Neural cell (in vitro differentiated cells): ENCODE measurements at regions not wholly inside any gene's neighbourhood (a gene's known extent, or its start where the extent isn't known, plus 50 kb on each side); places are given as distances from the start of the nearest gene placed in this dataset.

Experiments used
- H2AFZ ChIP-seq: fragments of 200-600, 300-800 bp; sonication (generic), shearing (Covaris generic); 2 replicates; pipeline ENCODE4 v1.6.0; 2014; ENCODE audit warnings: low read depth, mild to moderate bottlenecking, antibody characterized with exemption, low read length, moderate library complexity
- H3F3A ChIP-seq: fragments of 200-600 bp; shearing (Covaris generic); 2 replicates; pipeline ENCODE4 v1.6.1; 2016; ENCODE audit warnings: mild to moderate bottlenecking, moderate library complexity, mixed read lengths, antibody characterized with exemption, low read length; ENCODE audit not compliant: insufficient read depth, poor library complexity, severe bottlenecking
- H3K27ac ChIP-seq: fragments of 200-600, 300-800 bp; sonication (generic), shearing (Covaris generic); 2 replicates; pipeline ENCODE4 v1.5.1; 2014; ENCODE audit warnings: mild to moderate bottlenecking, low read length, moderate library complexity
- H3K27me3 ChIP-seq: fragments of 300-800, 200-600 bp; sonication (generic), shearing (Covaris generic); 2 replicates; pipeline ENCODE4 v1.6.0; 2014; ENCODE audit warnings: mild to moderate bottlenecking, low read depth, low read length, moderate library complexity; ENCODE audit not compliant: insufficient read depth
- H3K36me3 ChIP-seq: fragments of 300-800, 200-600 bp; sonication (generic), shearing (Covaris generic); 2 replicates; pipeline ENCODE4 v1.5.1; 2014; ENCODE audit warnings: mild to moderate bottlenecking, antibody characterized with exemption, low read length, moderate library complexity; ENCODE audit not compliant: insufficient read depth
- H3K4me2 ChIP-seq: fragments of 300-800, 200-600 bp; sonication (generic), shearing (Covaris generic); 2 replicates; pipeline ENCODE4 v1.6.0; 2014; ENCODE audit warnings: mild to moderate bottlenecking, low read length
- H3K4me3 ChIP-seq: fragments of 300-800, 200-600 bp; sonication (generic), shearing (Covaris generic); 2 replicates; pipeline ENCODE4 v1.5.1; 2014; ENCODE audit warnings: mild to moderate bottlenecking, low read length, moderate library complexity
- H3K79me2 ChIP-seq: fragments of 200-600 bp; shearing (Covaris generic); replicated peaks from 2 replicates; pipeline ENCODE4 v1.6.0; 2014; ENCODE audit warnings: mild to moderate bottlenecking, low read length, moderate library complexity; ENCODE audit not compliant: insufficient read depth
- H3K9ac ChIP-seq: fragments of 300-800, 200-600 bp; sonication (generic), shearing (Covaris generic); 2 replicates; pipeline ENCODE4 v1.6.1; 2016; ENCODE audit warnings: mild to moderate bottlenecking, low read length, mixed read lengths
- H3K9me2 ChIP-seq: fragments of 200-600 bp; shearing (Covaris generic); 2 replicates; pipeline ENCODE4 v1.6.1; 2016; ENCODE audit warnings: mild to moderate bottlenecking, low read length, mixed read lengths; ENCODE audit not compliant: insufficient read depth
- H3K9me3 ChIP-seq: fragments of 200-600, 300-800 bp; sonication (generic), shearing (Covaris generic); 2 replicates; pipeline ENCODE4 v1.6.1; 2016; ENCODE audit warnings: mild to moderate bottlenecking, mixed run types, low read length, moderate library complexity, mixed read lengths
- H4K20me1 ChIP-seq: fragments of 200-600 bp; shearing (Covaris generic); 2 replicates; pipeline ENCODE4 v1.6.1; 2016; ENCODE audit warnings: mild to moderate bottlenecking, mixed run types; ENCODE audit not compliant: insufficient read depth
- EP300 ChIP-seq: fragments of 450-650 bp; conservative IDR thresholded peaks from 2 replicates; pipeline ENCODE4 v1.6.1; 2014; ENCODE audit warnings: antibody characterized with exemption, mild to moderate bottlenecking, moderate library complexity; ENCODE audit not compliant: poor library complexity, severe bottlenecking
- EZH2 ChIP-seq: fragments of 200-600, 300-800 bp; shearing (Covaris generic), sonication (generic); IDR thresholded peaks from 2 replicates; pipeline ENCODE4 v1.6.1; 2014; ENCODE audit warnings: antibody characterized with exemption, low read length, borderline replicate concordance, mild to moderate bottlenecking; ENCODE audit not compliant: insufficient read depth, poor library complexity, severe bottlenecking
- MXI1 ChIP-seq: fragments of 450-650 bp; conservative IDR thresholded peaks from 2 replicates; pipeline ENCODE4 v1.6.1; 2014; ENCODE audit warnings: antibody characterized with exemption, mild to moderate bottlenecking; ENCODE audit not compliant: poor library complexity, severe bottlenecking
- RAD21 ChIP-seq: fragments of 450-650 bp; conservative IDR thresholded peaks from 2 replicates; pipeline ENCODE4 v1.6.1; 2014; ENCODE audit warnings: antibody characterized with exemption, mild to moderate bottlenecking, moderate library complexity
- SMC3 ChIP-seq: fragments of 450-650 bp; conservative IDR thresholded peaks from 2 replicates; pipeline ENCODE4 v1.6.1; 2014; ENCODE audit warnings: antibody characterized with exemption, mild to moderate bottlenecking, moderate library complexity; ENCODE audit not compliant: poor library complexity
- TAF1 ChIP-seq: IDR thresholded peaks from 2 replicates; pipeline ENCODE4 v1.6.1; 2012; ENCODE audit warnings: low read depth
- TF ChIP-seq, protein P1 (sequence below): IDR thresholded peaks from 2 replicates; pipeline ENCODE4 v1.6.1; 2012; ENCODE audit warnings: borderline replicate concordance
- TF ChIP-seq, protein P2 (sequence below): fragments of 450-650 bp; IDR thresholded peaks from 2 replicates; pipeline ENCODE4 v1.5.1; 2014; ENCODE audit warnings: antibody characterized with exemption, mild to moderate bottlenecking, moderate library complexity; ENCODE audit not compliant: poor library complexity, severe bottlenecking

DNA sequence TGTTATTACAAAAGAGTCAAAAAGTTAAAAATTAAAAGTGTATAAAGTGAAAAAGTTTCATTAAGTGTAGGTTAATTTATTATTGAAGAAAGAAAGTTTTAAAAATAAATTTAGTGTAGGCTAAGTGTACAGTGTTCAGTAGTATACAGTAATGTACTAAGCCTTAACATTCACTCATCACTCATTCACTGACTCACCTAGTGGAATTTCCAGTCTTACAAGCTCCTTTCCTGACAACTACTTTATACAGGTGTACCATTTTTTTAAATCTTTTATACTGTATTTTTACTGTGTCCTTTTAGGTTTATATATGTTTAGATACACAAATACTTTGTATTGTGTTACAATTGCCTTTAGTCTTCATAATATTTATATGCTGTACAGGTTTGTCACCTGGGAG is 530.2 kb upstream of the FAM174A start:
- Histone ChIP-seq H3K27ac (no peak overlapping the region), H3K9ac (no peak overlapping the region), H3K79me2 (no peaks in the 10 kb centered on the region), H3K4me2 (no peak overlapping the region), H4K20me1 (no peaks in the 10 kb centered on the region), H3K36me3 (no peaks in the 10 kb centered on the region), H3K9me3 (no peaks in the 10 kb centered on the region), H2AFZ (no peak overlapping the region), H3K27me3 (no peaks in the 10 kb centered on the region), H3K9me2 (no peaks in the 10 kb centered on the region), H3F3A (no peaks in the 10 kb centered on the region), H3K4me3 (no peak overlapping the region)
- no peak for TF ChIP-seq EP300
- TF ChIP-seq, protein P1, sequence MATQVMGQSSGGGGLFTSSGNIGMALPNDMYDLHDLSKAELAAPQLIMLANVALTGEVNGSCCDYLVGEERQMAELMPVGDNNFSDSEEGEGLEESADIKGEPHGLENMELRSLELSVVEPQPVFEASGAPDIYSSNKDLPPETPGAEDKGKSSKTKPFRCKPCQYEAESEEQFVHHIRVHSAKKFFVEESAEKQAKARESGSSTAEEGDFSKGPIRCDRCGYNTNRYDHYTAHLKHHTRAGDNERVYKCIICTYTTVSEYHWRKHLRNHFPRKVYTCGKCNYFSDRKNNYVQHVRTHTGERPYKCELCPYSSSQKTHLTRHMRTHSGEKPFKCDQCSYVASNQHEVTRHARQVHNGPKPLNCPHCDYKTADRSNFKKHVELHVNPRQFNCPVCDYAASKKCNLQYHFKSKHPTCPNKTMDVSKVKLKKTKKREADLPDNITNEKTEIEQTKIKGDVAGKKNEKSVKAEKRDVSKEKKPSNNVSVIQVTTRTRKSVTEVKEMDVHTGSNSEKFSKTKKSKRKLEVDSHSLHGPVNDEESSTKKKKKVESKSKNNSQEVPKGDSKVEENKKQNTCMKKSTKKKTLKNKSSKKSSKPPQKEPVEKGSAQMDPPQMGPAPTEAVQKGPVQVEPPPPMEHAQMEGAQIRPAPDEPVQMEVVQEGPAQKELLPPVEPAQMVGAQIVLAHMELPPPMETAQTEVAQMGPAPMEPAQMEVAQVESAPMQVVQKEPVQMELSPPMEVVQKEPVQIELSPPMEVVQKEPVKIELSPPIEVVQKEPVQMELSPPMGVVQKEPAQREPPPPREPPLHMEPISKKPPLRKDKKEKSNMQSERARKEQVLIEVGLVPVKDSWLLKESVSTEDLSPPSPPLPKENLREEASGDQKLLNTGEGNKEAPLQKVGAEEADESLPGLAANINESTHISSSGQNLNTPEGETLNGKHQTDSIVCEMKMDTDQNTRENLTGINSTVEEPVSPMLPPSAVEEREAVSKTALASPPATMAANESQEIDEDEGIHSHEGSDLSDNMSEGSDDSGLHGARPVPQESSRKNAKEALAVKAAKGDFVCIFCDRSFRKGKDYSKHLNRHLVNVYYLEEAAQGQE = no peak
- no peak for TF ChIP-seq EZH2

DNA sequence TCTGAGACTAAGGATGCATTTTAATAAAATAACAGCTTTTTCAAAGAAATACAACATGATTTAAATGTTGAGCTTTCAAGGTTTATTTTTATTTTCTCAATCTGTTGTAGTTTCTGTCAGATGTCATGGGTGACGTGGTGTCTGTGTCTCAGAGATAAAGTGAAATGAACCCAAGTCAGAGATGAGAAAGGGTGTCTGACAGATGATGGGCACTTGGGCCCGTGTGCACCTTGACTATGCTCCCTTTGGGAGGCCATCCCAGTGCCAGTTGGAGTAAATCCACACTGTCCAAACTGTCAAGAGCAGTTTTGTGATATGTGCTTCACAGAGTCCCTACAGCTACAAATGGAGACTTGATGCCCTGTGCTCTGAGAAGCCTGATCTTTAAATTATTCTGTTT is 536.9 kb upstream of the FAM174A start:
- TF ChIP-seq EP300 = peak; percentile 67
- no peak for TF ChIP-seq EZH2
- Histone ChIP-seq H3K4me3 (no peak overlapping the region), H3K9ac (no peak overlapping the region), H3K9me2 (no peaks in the 10 kb centered on the region), H3K27me3 (no peaks in the 10 kb centered on the region), H4K20me1 (no peaks in the 10 kb centered on the region), H3F3A (no peaks in the 10 kb centered on the region), H3K27ac (no peak overlapping the region), H3K4me2 (no peak overlapping the region), H3K79me2 (no peaks in the 10 kb centered on the region), H3K36me3 (no peaks in the 10 kb centered on the region), H3K9me3 (no peaks in the 10 kb centered on the region), H2AFZ (no peak overlapping the region)

DNA sequence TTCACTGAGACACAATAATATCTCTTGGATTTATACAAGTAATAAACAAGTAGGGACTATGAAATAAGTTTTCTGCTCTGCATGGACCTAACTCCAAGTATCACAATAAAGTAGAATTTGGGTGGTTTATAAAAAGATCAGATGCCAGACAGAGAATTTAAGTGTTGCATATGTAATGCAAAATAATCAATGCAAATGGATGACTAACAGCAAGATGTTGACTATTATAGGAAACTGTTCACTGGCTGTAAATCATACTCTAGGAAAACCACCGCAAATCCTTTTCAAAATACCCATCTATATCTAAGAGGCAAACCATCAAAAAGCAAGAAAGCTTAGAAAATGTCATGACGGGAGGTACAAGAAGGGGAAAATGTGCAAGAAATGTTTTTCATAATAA is 539.8 kb upstream of the FAM174A start:
- H3K27me3 ChIP-seq = no peaks in the 10 kb centered on the region
- H3K27ac ChIP-seq = no peak overlapping the region
- no peaks in the 10 kb centered on the region for H3K36me3 ChIP-seq
- no peaks in the 10 kb centered on the region for H3K79me2 ChIP-seq
- H3K4me2 ChIP-seq = no peak overlapping the region
- H3K9me3 ChIP-seq = no peaks in the 10 kb centered on the region
- H3K4me3 ChIP-seq = no peak overlapping the region
- H4K20me1 ChIP-seq = no peaks in the 10 kb centered on the region
- H3K9me2 ChIP-seq = no peaks in the 10 kb centered on the region
- H3F3A ChIP-seq = no peaks in the 10 kb centered on the region
- H2AFZ ChIP-seq = no peak overlapping the region
- TF ChIP-seq RAD21 = no peak
- TF ChIP-seq, protein P2, sequence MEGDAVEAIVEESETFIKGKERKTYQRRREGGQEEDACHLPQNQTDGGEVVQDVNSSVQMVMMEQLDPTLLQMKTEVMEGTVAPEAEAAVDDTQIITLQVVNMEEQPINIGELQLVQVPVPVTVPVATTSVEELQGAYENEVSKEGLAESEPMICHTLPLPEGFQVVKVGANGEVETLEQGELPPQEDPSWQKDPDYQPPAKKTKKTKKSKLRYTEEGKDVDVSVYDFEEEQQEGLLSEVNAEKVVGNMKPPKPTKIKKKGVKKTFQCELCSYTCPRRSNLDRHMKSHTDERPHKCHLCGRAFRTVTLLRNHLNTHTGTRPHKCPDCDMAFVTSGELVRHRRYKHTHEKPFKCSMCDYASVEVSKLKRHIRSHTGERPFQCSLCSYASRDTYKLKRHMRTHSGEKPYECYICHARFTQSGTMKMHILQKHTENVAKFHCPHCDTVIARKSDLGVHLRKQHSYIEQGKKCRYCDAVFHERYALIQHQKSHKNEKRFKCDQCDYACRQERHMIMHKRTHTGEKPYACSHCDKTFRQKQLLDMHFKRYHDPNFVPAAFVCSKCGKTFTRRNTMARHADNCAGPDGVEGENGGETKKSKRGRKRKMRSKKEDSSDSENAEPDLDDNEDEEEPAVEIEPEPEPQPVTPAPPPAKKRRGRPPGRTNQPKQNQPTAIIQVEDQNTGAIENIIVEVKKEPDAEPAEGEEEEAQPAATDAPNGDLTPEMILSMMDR = no peak
- TF ChIP-seq MXI1 = no peak
- no peak for TF ChIP-seq SMC3
- TF ChIP-seq, protein P1 = no peak
- TF ChIP-seq TAF1 = no peak
- TF ChIP-seq EZH2 = no peak
- TF ChIP-seq EP300 = no peak
- no peak overlapping the region for H3K9ac ChIP-seq
